ENCODE measurements at regions not wholly inside any gene's neighbourhood (a gene's known extent, or its start where the extent isn't known, plus 50 kb on each side); places are given as distances from the start of the nearest gene placed in this dataset.
"Not testable (repeated sequence)": the region's sequence is repeated elsewhere in the genome, so short reads cannot be mapped to it uniquely, and the experiment has no call there.

DNA sequence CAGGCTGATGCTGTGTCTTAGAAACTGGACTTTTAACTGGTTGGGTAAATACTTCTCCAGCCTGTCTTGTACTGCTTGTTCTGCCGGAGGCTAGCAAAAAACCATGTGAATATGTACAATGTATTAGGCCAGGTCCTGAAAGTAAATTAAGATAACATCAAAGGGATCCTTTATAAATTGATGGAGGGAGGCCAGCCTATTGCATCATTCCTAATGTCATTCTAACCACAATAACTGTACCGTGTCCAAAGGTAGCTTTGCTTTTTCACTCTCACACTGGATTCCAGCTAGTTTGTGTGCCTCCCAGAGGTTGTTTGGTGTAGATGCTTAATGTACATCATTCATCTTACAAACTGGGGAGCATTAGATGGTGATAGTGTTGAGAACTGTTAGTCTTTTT, 91.2 kb upstream of the SEM1 start:
- no peak for FAIRE-seq
- no peak for TF ChIP-seq POLR2A (IDR thresholded peaks at IDR 0.05; ENCODE audit: low read depth, low read length)
- DNase-seq (ENCODE audit: insufficient read length, low spot score): no peak

DNA sequence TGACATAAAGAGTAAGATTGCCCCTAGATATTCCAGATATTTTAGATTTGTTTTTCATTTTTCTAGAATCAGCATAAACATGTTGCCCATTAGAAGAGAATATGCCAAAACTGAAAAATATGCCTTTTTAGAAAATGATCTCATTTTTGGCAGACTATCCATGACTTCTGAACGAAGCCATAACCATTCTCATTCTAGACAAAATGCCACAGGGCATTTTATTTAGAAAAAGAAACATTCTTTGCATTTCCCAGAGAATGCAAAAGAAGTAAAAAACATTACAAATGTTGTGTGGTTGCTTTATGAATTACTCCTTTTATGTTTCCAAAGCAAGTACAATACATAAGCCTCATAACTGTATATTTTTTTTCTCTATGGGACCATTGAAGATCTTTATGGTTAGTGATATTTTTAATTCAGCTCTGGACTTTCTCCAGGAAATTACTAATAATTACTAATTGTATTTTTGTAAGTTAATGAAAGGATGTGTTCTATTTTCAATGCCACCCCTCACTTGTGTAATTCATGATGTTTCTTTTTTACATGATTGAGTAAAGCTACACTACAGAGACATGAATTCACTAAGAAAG, 109.6 kb upstream of the SEM1 start:
- no peak for FAIRE-seq
- no peak for DNase-seq (ENCODE audit: insufficient read length, low spot score)
- no peak for TF ChIP-seq POLR2A (IDR thresholded peaks at IDR 0.05; ENCODE audit: low read depth, low read length)

DNA sequence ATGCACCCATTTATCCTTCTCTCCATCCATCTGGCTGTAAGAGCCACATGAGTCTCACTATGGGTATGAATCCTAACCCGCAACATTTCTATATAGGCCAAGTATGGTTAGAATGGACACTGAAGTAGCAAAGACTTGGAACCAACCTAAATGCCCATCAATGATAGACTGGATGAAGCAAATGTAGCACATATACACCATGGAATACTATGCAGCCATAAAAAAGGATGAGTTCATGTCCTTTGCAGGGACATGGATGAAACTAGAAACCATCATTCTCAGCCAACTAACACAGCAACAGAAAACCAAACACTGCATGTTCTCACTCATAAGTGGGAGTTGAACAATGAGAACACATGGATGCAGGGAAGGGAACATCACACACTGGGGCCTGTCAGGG, 111.5 kb upstream of the SEM1 start:
- not testable (repeated sequence) for FAIRE-seq; DNase-seq (ENCODE audit: insufficient read length, low spot score)

DNA sequence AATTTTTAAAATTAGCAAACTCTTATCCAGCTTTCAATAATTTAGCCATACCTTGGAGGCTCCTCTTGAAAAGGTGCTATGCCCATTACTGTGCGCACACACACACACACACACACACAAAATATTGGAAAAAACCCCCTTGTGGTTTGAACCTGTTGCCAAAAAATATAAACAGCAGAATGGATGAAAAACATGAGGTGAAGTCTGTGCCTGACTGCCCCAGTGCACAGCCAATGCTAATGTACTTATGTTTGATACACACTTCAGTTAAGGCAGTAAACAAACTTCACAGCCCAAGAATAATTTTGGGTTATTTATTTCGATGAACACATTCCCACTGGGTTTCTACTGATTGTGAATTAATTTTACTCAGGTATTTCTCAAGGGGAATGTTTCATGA, 113.2 kb upstream of the SEM1 start:
- no peak for TF ChIP-seq POLR2A (IDR thresholded peaks at IDR 0.05; ENCODE audit: low read depth, low read length)
- no peak for FAIRE-seq
- DNase-seq (ENCODE audit: insufficient read length, low spot score): no peak

DNA sequence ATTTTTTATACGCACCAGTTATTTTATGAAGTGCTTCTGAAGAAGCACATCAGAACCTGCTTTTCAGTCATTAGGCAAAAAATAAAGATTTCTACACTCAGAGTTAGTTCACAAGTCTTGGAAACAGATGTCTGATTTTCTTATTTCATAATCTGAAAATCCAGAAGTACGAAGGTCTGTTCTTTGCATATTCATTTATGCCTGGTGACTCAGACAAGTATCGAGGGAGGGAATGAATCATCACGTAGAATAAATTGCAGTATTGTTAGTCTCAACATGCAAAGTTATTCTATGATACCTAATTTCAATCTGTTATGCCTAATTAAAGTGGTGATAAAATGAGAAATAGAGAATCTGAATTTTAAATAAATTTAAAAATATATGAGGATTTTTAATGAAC, 113.6 kb upstream of the SEM1 start:
- DNase-seq (ENCODE audit: insufficient read length, low spot score) (peak; percentile 10), FAIRE-seq (peak; percentile 92)
- TF ChIP-seq POLR2A (IDR thresholded peaks at IDR 0.05; ENCODE audit: low read depth, low read length): no peak

DNA sequence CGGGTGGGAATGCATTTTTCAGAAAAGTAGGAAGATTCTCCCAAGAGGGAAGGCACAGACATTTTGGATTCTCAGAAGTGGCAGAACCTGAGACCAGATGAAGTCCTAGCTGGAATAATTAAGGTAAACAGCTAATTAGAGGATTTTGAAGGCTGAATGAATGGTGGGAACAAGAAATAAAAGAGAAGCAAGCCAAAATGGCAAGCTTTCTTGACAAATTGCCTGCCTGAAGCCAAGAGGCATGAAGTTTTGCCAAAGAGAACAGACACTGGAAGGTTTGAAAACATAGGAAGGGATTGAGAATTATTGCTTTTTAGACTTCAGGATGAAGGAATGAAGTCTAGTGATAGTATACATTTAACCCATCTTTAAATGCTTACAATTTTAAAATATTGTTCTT, 115.0 kb upstream of the SEM1 start:
- FAIRE-seq (no peak), DNase-seq (ENCODE audit: insufficient read length, low spot score) (no peak)
- no peak for TF ChIP-seq POLR2A (IDR thresholded peaks at IDR 0.05; ENCODE audit: low read depth, low read length)

DNA sequence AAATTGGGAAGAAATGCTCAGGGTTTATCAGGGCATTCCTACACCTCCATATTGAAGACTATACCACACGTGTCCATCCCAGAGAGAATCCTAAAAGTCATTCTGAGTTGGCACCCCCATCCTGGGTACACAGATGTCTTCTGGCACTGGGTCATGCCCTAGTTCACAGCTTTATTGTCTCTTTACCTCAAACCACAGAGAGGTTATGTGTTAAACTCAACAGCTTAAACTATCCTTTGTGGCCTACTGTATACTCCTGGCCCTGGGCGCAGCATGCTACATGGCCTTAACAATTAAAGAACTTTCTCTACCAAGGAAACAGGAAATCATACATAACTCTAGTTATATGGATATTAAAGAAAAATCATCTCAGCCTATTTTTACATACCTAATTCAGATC, 115.6 kb upstream of the SEM1 start:
- FAIRE-seq (no peak), DNase-seq (ENCODE audit: insufficient read length, low spot score) (no peak)
- no peak for TF ChIP-seq POLR2A (IDR thresholded peaks at IDR 0.05; ENCODE audit: low read depth, low read length)

DNA sequence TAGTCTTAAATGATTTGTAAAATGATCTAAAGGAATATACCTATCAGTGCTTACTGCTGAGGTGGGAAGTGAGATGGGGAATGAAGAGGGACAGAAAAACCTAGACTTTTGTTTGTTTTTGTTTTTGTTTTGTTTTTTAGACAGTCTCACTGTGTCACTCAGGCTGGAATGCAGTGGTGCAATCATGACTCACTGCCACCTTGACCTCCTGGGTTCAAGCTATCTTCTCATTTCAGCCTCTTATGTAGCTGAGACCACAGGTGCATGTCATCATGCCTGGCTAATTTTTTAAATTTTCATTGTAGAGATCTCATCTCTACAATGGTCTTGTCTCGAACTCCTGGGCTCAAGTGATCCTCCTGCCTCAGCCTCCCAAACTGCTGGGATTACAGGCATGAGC, 116.4 kb upstream of the SEM1 start:
- DNase-seq (ENCODE audit: insufficient read length, low spot score) (no peak), FAIRE-seq (no peak)
- TF ChIP-seq POLR2A (IDR thresholded peaks at IDR 0.05; ENCODE audit: low read depth, low read length): no peak

DNA sequence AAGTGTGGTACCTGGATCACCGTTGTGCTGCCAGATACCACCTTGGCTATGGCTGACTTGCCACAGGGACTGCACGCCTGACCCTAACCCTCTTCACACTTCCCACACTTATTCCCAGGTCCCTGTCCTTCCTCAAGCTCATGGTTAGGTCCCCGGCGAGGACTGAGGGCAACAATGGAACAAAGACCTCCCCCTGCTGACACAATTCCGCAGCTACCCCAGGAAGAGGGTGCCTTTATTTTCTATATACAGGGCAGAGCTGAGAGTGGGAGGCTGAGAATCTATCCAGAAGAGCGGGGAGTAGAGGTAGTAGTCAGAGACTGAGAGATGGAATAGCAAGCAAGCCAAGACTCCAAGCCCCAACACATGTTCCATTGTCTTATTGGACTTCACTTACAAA, 118.1 kb upstream of the SEM1 start:
- TF ChIP-seq POLR2A (IDR thresholded peaks at IDR 0.05; ENCODE audit: low read depth, low read length): no peak
- no peak for FAIRE-seq
- DNase-seq (ENCODE audit: insufficient read length, low spot score): no peak

DNA sequence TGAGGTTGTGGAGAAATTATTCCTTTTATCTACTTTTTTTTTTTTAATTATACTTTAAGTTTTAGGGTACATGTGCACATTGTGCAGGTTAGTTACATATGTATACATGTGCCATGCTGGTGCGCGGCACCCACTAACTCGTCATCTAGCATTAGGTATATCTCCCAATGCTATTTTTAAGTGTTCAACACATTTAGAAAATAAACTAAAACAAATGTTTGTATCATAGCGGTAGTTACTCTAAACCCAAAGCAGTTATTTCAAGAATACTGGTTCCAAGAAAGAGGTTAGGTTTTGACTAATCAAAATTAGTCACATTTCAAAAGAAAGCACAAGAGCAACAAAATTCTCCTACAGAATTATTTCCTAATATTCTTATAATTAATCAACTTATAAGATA, 119.5 kb upstream of the SEM1 start:
- not testable (repeated sequence) for FAIRE-seq; DNase-seq (ENCODE audit: insufficient read length, low spot score)

DNA sequence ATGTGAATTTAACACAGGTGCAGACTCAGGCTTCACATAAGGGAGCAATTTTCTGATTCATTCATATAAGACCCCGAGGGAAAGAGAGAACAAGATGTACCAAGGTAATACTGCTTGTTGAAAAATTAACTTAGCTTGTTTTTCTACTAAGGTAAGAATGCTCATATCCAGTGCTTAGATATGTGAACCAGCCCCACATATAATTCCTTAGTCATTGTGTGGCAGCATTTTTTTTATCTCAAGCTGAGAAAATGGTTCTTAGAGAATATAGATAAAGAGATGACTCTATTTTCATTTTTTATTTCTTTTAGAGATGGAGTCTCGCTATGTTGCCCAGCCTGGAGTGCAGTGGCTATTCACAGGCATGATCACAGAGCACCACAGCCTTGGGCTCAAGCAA, 121.8 kb upstream of the SEM1 start:
- DNase-seq (ENCODE audit: insufficient read length, low spot score) (no peak), FAIRE-seq (no peak)
- TF ChIP-seq POLR2A (IDR thresholded peaks at IDR 0.05; ENCODE audit: low read depth, low read length): no peak

DNA sequence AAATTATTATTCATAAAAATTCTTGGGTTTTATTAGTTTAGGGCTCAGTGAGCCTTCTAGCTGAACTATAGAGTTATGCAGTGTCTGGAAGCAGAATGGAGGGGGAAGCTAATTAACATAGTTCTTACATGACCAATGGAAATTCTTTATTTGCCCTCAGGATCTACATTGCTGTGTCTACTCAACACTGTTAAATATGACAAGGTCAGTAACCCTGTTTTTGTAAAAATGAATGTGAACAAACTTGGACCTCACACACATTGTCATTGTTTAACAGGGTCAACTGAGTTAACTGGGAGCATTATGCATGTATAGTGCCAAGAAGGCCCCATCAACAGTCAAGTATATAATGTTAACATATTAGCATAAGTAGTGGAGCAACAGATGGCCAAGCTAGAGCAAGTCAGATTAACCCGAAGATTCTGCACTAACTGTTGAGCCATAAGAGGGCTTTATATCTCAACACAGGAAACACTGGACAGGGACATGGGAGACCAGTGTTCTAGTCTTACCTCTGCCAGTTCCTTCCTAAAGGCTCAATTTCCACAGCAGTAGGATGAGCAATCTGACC, 122.5 kb upstream of the SEM1 start:
- no peak for TF ChIP-seq POLR2A (IDR thresholded peaks at IDR 0.05; ENCODE audit: low read depth, low read length)
- DNase-seq (ENCODE audit: insufficient read length, low spot score): no peak
- no peak for FAIRE-seq

DNA sequence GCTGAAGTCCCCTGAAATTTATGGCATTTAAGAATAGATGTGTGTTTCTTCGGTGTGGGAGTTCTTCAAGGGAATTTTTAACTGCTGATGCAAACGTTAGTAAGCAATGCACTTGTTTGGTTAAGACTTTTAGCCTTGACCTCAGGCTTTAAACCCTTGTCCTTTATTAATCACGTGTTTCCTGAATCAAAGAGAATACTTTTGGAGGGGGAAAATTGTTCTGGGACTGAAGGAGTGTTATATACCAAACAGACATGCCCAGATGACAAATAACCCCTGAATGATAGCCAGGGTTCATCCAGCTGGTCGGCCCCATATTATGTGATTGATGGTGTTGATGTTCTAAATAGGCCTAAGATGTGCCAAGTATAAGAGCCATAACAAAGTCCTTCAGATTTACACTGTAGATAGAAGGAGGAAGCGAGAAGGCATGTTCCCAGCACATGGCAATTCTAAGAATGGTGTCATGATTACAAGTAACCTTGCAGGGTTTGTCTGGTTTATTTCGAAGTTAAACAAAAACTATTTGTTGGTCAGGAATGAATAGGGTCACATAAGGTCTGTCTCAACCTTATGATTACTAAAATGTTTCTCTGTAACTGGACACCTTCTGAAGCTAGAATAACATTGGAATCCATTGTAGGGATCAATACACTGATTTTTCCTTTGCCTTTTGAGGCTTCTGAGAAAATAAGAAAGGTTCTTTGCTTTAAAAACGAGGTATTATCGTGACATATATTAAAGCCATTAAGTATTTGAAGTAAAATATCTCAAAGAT, 124.2 kb upstream of the SEM1 start:
- DNase-seq (ENCODE audit: insufficient read length, low spot score) (no peak), FAIRE-seq (peak; percentile 85)
- no peak for TF ChIP-seq POLR2A (IDR thresholded peaks at IDR 0.05; ENCODE audit: low read depth, low read length)

DNA sequence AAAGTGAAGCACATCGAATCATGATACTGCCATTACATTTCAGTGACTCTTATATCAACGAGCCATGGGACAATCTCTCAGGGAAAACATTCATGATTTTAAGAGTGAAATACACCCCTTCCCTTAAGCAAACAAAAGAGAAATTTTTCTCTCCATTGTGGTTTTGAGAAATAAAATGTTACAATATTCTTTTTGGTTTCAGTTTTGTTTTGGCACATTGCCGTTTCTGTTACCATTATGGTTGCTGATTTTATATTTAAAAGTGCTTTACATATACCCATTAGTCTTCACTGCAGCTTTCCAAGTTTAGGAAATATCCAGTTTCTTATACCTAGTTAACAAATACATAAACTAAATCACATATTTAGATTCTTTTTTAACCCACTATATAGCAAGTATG, 126.8 kb upstream of the SEM1 start:
- TF ChIP-seq POLR2A (IDR thresholded peaks at IDR 0.05; ENCODE audit: low read depth, low read length): no peak
- no peak for DNase-seq (ENCODE audit: insufficient read length, low spot score)
- FAIRE-seq: no peak

DNA sequence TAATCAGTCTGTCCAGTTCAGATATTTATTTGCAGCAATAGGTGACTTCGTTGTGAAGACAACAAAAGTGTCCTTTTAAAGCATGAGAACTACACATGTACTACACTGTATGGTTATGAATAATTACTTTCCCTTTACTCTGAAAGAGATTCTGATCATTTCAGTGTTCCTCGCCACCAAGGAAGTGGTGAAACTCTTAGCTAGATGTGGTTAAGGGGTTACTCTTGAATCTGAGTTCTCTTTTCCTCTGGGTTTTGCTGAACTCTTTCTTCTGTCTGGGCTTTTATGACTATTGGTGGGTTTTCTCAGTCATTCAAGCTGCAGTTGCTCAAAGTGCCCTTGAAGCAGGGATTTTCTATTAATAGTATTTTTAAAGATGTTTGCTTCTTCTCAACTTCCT, 127.9 kb upstream of the SEM1 start:
- DNase-seq (ENCODE audit: insufficient read length, low spot score) (no peak), FAIRE-seq (no peak)
- no peak for TF ChIP-seq POLR2A (IDR thresholded peaks at IDR 0.05; ENCODE audit: low read depth, low read length)

Data from H54 (cell line).